Neural progenitor cell (in vitro differentiated cells): ENCODE measurements at regions not wholly inside any gene's neighbourhood (a gene's known extent, or its start where the extent isn't known, plus 50 kb on each side); places are given as distances from the start of the nearest gene placed in this dataset.

Experiments
- DNase-seq: peaks from one replicate; pipeline ENCODE4 v3.0.0-alpha.2; 2016; ENCODE audit warnings: low spot score
- H2AFZ ChIP-seq: fragments of 200-600 bp; sonication (generic); replicated peaks from 2 replicates; pipeline ENCODE4 v1.6.1; 2016; ENCODE audit warnings: antibody characterized with exemption
- H3F3A ChIP-seq: fragments of 200-600 bp; sonication (generic); 2 replicates; pipeline ENCODE4 v1.6.1; 2016; ENCODE audit warnings: antibody characterized with exemption, low read depth
- H3K27ac ChIP-seq: fragments of 200-600 bp; sonication (generic); 2 replicates; pipeline ENCODE4 v1.5.1; 2016; ENCODE audit warnings: mild to moderate bottlenecking
- H3K27me3 ChIP-seq: fragments of 200-600 bp; sonication (generic); 2 replicates; pipeline ENCODE4 v1.6.1; 2016; ENCODE audit warnings: mild to moderate bottlenecking, moderate library complexity
- H3K36me3 ChIP-seq: fragments of 200-600 bp; sonication (generic); 2 replicates; pipeline ENCODE4 v1.5.1; 2016
- H3K4me1 ChIP-seq: fragments of 200-600 bp; sonication (generic); 2 replicates; pipeline ENCODE4 v1.6.1; 2016; ENCODE audit warnings: mixed run types
- H3K4me2 ChIP-seq: fragments of 200-600 bp; sonication (generic); 2 replicates; pipeline ENCODE4 v1.6.1; 2016
- H3K4me3 ChIP-seq: fragments of 200-600 bp; sonication (generic); 2 replicates; pipeline ENCODE4 v1.5.1; 2016
- H3K79me2 ChIP-seq: fragments of 200-600 bp; sonication (generic); 2 replicates; pipeline ENCODE4 v1.6.1; 2016; ENCODE audit warnings: low read depth
- H3K9ac ChIP-seq: fragments of 200-600 bp; sonication (generic); 2 replicates; pipeline ENCODE4 v1.6.1; 2016
- H3K9me3 ChIP-seq: fragments of 200-600 bp; sonication (generic); 2 replicates; pipeline ENCODE4 v1.5.1; 2016; ENCODE audit warnings: low read depth
- H4K20me1 ChIP-seq: fragments of 200-600 bp; sonication (generic); 2 replicates; pipeline ENCODE4 v1.6.1; 2016; ENCODE audit warnings: low read depth
- H3K27ac Mint-ChIP-seq: 3 replicates; pipeline ENCODE4 v1.8.0; 2021; ENCODE audit warnings: mixed read lengths
- H3K27me3 Mint-ChIP-seq: 2 replicates; pipeline ENCODE4 v1.8.0; 2022; ENCODE audit warnings: low read depth, mild to moderate bottlenecking, inconsistent platforms, moderate library complexity, mixed read lengths; ENCODE audit not compliant: insufficient read depth
- H3K36me3 Mint-ChIP-seq: 3 replicates; pipeline ENCODE4 v1.8.0; 2021; ENCODE audit warnings: mixed read lengths
- H3K4me1 Mint-ChIP-seq: 3 replicates; pipeline ENCODE4 v1.8.0; 2021; ENCODE audit warnings: mixed read lengths
- H3K4me3 Mint-ChIP-seq: 3 replicates; pipeline ENCODE4 v1.8.0; 2021; ENCODE audit warnings: mild to moderate bottlenecking, moderate library complexity, mixed read lengths
- H3K9me3 Mint-ChIP-seq: 3 replicates; pipeline ENCODE4 v1.8.0; 2020; ENCODE audit warnings: mixed read lengths
- CTCF ChIP-seq: fragments of 200-600 bp; sonication (generic); IDR thresholded peaks from 2 replicates; pipeline ENCODE4 v1.5.1; 2017; ENCODE audit warnings: antibody characterized with exemption, mild to moderate bottlenecking
- EZH2 ChIP-seq: fragments of 200-600 bp; sonication (generic); IDR thresholded peaks from 2 replicates; pipeline ENCODE4 v1.6.1; 2017; ENCODE audit warnings: antibody characterized with exemption, mild to moderate bottlenecking, moderate library complexity
- EZH2phosphoT487 ChIP-seq: fragments of 200-600 bp; sonication (generic); IDR thresholded peaks from 2 replicates; pipeline ENCODE4 v1.6.1; 2017; ENCODE audit warnings: antibody characterized with exemption

GRCh38 chr10:106450966-106451365, 713.5 kb downstream of the SORCS1 start:
- no peaks in the 10 kb centered on the region for H3K4me1 ChIP-seq
- no peaks in the 10 kb centered on the region for H3K9me3 ChIP-seq
- H3K4me1 Mint-ChIP-seq: peaks cover 4% of the 10 kb centered on the region
- H3K27me3 ChIP-seq: no peaks in the 10 kb centered on the region
- H3K36me3 Mint-ChIP-seq: no peaks in the 10 kb centered on the region
- H3K4me3 ChIP-seq: no peak overlapping the region
- no peak overlapping the region for H3K4me2 ChIP-seq
- H3K9me3 Mint-ChIP-seq: no peaks in the 10 kb centered on the region
- H3K79me2 ChIP-seq: no peaks in the 10 kb centered on the region
- no peak overlapping the region for H3K9ac ChIP-seq
- no peak for TF ChIP-seq EZH2
- TF ChIP-seq CTCF: no peak
- no peak for TF ChIP-seq EZH2phosphoT487
- H3K4me3 Mint-ChIP-seq: no peak overlapping the region
- H2AFZ ChIP-seq: no peak overlapping the region
- no peak overlapping the region for H3K27ac Mint-ChIP-seq
- no peaks in the 10 kb centered on the region for H3K27me3 Mint-ChIP-seq
- H4K20me1 ChIP-seq: no peaks in the 10 kb centered on the region
- H3K27ac ChIP-seq: no peak overlapping the region
- H3K36me3 ChIP-seq: no peaks in the 10 kb centered on the region
- no peak for DNase-seq
- H3F3A ChIP-seq: no peaks in the 10 kb centered on the region

- no peaks in the 10 kb centered on the region for H3K27me3 Mint-ChIP-seq
- H3K27me3 ChIP-seq: no peaks in the 10 kb centered on the region
- H4K20me1 ChIP-seq: no peaks in the 10 kb centered on the region
- H2AFZ ChIP-seq: no peak overlapping the region
- DNase-seq: no peak
- H3K9me3 Mint-ChIP-seq: no peaks in the 10 kb centered on the region
- no peaks in the 10 kb centered on the region for H3K4me1 Mint-ChIP-seq
- H3K9ac ChIP-seq: no peak overlapping the region
- TF ChIP-seq EZH2phosphoT487 (no peak), CTCF (no peak), EZH2 (no peak)
- no peaks in the 10 kb centered on the region for H3K36me3 ChIP-seq
- no peak overlapping the region for H3K4me3 Mint-ChIP-seq
- no peak overlapping the region for H3K27ac Mint-ChIP-seq
- H3K4me2 ChIP-seq: no peak overlapping the region
- no peaks in the 10 kb centered on the region for H3K79me2 ChIP-seq
- no peaks in the 10 kb centered on the region for H3K4me1 ChIP-seq
- no peaks in the 10 kb centered on the region for H3K9me3 ChIP-seq
- no peaks in the 10 kb centered on the region for H3F3A ChIP-seq
- H3K4me3 ChIP-seq: no peak overlapping the region
- H3K36me3 Mint-ChIP-seq: no peaks in the 10 kb centered on the region
- no peak overlapping the region for H3K27ac ChIP-seq
Measured at GRCh38 chr10:106446920-106447319, 717.6 kb downstream of the SORCS1 start.

- no peaks in the 10 kb centered on the region for H4K20me1 ChIP-seq
- Mint-ChIP-seq H3K4me1 (peaks cover 4% of the 10 kb centered on the region), H3K4me3 (no peak overlapping the region), H3K27ac (no peak overlapping the region), H3K27me3 (peaks cover 4% of the 10 kb centered on the region), H3K9me3 (no peaks in the 10 kb centered on the region), H3K36me3 (no peaks in the 10 kb centered on the region)
- no peaks in the 10 kb centered on the region for H3F3A ChIP-seq
- H3K4me2 ChIP-seq: no peak overlapping the region
- H3K4me3 ChIP-seq: no peak overlapping the region
- DNase-seq: no peak
- no peak overlapping the region for H3K27ac ChIP-seq
- TF ChIP-seq CTCF (no peak), EZH2phosphoT487 (no peak), EZH2 (no peak)
- H2AFZ ChIP-seq: no peak overlapping the region
- no peak overlapping the region for H3K9ac ChIP-seq
- H3K27me3 ChIP-seq: no peaks in the 10 kb centered on the region
- no peaks in the 10 kb centered on the region for H3K36me3 ChIP-seq
- H3K4me1 ChIP-seq: no peaks in the 10 kb centered on the region
- H3K79me2 ChIP-seq: no peaks in the 10 kb centered on the region
- H3K9me3 ChIP-seq: no peaks in the 10 kb centered on the region
Measured at GRCh38 chr10:106442223-106442622, 722.3 kb downstream of the SORCS1 start.

- DNase-seq: no peak
- TF ChIP-seq EZH2: no peak
- TF ChIP-seq CTCF: no peak
- no peak for TF ChIP-seq EZH2phosphoT487
- H3K4me2 ChIP-seq: no peak overlapping the region
- no peak overlapping the region for H2AFZ ChIP-seq
- no peaks in the 10 kb centered on the region for H3K27me3 ChIP-seq
- Mint-ChIP-seq H3K27me3 (peaks cover 4% of the 10 kb centered on the region), H3K9me3 (no peaks in the 10 kb centered on the region), H3K36me3 (no peaks in the 10 kb centered on the region), H3K4me1 (peaks cover 7% of the 10 kb centered on the region), H3K4me3 (no peak overlapping the region), H3K27ac (no peak overlapping the region)
- H3K4me3 ChIP-seq: no peak overlapping the region
- no peaks in the 10 kb centered on the region for H3K4me1 ChIP-seq
- H3K9me3 ChIP-seq: no peaks in the 10 kb centered on the region
- no peaks in the 10 kb centered on the region for H3K36me3 ChIP-seq
- H3F3A ChIP-seq: no peaks in the 10 kb centered on the region
- H3K27ac ChIP-seq: no peak overlapping the region
- H3K79me2 ChIP-seq: no peaks in the 10 kb centered on the region
- H4K20me1 ChIP-seq: no peaks in the 10 kb centered on the region
- no peak overlapping the region for H3K9ac ChIP-seq
Measured at GRCh38 chr10:106440767-106441166, 723.7 kb downstream of the SORCS1 start.
